ENCODE measurements at regions not wholly inside any gene's neighbourhood (a gene's known extent, or its start where the extent isn't known, plus 50 kb on each side); places are given as distances from the start of the nearest gene placed in this dataset.

DNA sequence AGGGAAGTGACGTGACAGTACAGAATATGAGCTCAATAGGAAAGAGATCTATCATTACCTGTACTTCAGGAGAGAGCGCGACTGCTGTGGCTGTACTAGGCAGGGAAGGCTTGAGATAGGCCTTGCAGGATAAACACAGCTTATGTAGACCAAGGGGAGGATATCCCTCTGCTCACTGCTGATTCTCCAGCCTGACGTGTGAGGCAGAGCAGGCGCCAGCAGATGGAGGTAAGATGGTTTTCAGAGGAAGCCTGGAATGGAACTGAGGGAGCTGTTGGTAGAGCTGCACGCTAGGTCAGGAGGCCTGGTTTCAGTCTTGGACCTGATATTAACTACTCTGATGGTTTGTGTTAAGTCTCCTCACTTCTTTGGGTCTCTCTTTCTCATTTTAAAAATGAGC is 291.4 kb downstream of the YTHDC2 start:
- no peak for DNase-seq

DNA sequence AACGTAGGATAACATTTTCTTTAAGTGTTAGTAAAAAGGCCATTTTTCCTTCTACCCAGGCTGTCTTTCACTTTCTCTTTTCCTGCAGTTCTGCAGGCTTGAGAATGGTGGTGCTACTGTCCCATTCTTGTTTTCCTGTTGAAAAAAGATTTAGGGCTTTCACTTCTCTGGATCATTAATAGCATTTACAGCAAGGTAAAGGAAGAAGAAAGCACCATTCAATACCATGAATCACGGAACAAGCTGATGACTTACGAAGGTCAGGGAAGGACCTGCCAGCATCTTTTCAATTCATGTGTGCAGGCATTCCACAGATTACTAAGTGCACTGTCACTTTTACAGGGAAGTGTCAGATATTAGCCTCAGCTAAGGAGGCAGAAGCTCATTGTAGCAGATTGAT is 292.8 kb downstream of the YTHDC2 start:
- DNase-seq = no peak

DNA sequence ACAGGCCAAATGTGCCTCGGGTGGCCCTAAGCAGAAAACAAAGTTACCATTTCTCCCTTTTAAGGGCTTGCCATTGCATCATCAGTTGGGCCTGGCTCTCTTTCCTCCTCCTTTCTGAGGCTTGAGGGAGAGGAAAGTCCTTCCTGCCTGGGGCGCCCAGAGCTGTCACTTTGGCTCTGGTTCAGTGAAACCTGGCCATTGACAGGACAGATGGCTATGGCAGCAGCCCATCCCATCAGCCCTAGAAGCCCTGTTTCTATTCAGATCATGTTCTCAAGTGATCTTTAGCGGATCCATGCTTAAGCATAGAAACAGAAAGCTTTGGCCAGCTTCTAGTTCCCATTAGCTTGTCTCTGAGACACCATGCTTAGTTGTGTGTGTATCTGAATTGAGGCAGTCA is 293.4 kb downstream of the YTHDC2 start:
- DNase-seq = peak; percentile 74

DNA sequence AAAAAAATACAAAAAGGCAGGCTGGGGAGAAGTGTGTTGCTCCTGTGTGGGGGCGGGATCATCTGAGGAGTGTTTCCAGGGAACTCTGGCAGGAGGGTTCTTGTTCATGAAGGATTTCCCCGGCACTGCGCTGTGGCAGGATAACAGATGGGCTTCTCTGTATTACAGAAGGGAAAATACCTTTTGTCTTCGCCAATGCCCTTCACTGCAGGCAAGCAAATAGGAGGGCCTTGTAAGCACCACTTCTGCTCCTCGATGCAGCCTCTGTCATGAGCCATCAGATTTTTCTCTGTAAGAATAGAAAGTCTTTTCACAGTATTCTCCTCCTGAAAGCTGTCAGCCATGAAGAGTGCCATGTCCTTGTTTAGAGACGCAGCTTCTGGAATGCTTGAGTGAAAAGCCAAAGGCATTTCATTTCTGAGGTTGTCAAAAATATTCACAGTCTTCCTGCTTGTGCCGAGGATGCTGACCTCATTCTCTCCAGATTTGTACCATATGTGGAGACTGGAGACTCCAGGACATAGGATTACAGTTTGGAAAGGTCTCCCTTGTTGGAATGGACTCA is 294.0 kb downstream of the YTHDC2 start:
- DNase-seq = no peak

DNA sequence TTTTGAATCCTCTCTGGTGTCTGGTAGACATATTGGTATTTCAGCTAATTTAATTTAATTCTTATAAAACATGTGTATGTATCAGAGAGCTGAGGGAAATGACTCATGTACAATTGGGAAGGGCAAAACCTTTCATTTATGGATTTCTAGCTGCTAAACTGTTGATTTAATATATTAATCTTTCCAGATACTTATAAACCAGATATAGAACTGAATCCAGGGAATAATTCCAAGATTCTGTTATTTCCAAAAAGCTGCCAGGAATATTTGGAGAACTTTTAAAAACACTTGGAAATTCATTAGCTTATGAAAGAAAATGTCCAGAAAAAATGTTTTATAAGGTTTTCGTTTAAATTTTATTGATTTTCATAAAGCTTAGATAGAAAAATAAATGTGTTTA is 295.5 kb downstream of the YTHDC2 start:
- DNase-seq = no peak

DNA sequence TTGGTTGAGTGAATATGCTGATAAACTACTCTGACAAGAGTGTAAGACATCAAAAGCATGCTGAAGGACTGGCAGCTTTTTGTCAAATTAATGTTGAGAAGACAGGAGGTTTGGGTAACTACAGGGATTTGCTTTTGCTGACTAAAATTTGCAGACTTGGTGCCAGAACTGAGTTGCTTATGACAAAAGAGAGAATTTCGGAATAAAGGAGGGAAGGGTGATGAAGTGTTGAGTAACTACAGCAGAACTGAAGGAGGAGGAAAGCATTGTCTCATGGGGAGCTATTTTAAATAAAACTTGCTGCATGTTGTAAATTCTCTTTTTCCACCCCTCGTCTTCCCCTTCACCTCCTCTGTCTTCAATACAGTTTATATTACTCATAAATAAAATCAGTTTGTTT is 296.1 kb downstream of the YTHDC2 start:
- no peak for DNase-seq

DNA sequence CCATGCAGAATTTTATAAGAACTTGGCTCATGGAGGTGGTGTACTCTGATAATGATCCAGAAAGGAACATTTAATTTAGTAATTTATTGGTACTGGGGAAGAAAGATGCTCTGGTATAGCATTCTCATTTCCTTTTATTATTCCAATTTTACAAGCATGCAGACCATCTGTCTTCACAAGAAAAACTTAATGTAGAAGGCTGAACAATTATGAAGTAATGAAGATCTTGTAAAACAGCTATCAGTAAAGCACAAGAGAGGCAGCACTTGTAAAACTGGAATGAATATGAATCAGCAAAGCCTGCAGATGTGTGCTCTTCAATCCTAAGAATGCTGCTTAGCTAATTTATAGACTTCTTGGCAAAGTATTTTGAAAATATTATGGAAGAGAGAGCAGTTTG is 300.0 kb downstream of the YTHDC2 start:
- DNase-seq = no peak

DNA sequence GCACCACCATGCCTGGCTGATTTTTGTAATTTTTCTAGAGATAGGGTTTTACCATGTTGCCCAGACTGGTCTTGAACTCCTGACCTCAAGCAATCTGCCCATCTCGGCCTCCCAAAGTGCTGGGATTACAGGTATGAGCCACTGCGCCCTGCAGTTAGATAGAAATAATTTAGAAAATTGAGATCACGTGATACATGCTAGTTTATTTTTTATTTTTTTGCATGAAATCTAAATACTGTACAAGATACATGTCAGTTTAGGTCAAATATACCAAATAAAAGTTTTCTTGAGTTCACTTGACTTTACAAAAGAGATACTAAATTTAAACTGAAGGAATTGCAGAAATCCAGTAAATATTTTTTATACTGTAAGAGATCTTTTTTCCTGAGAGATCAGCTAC is 304.2 kb downstream of the YTHDC2 start:
- DNase-seq = no peak

DNA sequence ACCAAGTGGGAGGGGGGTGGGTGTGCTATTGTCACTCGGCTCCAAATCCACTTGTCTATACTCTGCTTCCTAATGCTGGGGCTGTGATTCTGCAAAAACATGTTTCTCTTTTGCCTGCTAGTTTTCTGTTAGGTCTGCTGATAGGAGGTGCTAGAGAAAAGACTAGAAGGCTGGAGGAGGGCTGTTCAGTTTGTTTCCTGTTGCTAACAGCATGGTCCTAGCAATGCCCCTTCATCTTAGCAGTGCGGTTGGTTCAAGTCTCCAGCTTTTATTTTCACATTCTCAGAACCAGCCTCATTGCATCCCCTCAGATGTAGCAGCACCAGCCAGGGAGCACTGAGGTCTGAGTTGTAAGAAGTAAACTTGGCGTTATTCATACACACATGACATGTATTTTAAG is 310.2 kb downstream of the YTHDC2 start:
- no peak for DNase-seq

DNA sequence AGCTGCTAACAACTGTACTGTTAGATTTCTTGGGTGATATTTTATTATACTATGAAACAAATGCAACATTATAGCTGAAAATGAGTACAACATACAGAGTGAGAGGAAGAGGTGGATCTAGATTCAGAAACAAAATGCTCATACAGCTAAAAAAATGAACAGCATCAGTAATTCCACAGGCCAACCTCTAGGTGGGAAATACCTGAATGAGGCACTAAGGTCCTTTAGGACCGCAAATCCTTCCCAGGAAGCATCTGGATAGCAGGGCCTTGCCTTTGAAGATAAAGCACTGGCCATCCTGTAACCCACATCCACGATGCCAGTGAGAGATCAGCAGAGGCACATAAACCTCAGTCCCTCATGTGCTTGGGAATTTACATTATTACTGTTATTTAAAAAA is 310.8 kb downstream of the YTHDC2 start:
- DNase-seq = no peak

DNA sequence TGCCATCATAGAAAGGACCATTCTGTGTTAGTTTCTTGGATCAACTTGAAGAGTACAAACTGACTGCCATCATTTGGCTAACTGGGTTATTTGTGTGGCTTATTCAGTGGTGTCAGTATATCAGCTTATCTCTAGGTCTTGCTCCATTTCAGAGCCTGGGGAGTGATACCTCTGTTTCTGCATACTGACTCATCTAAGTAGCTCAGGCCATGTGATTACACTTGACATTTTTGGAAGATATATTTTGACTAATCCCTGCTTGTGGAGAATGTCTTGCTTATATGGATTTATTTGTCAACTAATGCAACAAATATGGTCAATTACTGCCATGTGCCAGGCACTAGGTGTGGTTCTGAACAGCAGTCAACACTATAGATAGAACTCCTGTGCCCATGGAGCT is 311.7 kb downstream of the YTHDC2 start:
- DNase-seq = no peak

DNA sequence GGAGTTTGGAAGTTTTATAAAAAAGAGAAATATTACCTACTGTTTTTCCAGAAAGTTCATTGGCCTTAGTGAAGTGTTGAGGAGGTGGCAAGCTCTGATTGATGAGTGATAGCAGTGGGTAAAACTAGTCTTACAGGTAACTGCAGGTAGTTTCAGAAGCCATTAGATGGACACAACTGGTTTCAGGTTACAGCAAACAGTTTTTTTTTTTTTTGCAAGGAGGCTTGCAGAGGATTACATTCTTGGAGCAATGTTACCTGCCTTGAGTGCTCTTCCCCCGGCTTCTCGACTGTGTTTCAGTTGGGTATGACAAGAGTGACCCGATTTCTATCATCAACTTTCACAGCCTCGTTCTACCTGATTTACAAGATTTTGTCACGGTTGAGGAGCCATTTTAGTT is 333.4 kb downstream of the YTHDC2 start:
- no peak for DNase-seq

DNA sequence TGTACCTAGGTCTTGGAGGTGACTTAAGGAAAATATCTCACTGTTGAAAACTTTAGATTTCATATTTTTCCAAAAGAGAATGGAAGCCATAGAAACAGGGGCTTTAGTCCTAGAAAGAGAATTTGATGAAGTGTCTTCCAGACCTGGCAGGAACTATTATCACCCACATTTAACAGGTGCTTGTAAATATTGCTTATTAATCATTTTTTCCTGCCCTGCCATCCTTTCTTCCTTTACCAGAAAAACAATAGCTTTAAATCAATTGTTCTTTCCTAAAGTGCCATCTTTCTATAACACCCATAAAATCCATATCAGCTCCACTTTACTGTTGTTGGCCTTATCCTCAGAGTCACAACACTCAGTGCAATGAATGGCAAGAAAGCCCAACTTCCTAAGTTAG is 350.9 kb downstream of the YTHDC2 start:
- DNase-seq = no peak

DNA sequence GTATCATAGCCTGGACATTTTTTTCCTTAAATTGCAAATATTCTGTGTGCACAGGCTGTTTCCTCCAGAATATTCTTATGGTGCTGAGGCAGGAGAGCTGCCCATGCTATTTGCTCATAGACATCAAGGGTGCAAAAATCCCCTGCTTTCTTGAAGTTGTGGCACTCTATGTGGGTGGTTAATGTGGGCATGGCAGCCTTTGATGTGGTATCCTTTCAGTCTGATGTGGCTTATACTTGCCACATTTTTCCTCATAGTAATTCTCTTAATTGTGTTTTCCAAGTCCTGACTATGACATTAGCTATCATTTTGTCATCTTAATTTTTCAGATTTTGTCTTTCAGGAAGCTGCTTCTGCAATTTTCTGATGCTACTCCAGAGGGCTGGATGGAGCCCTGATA is 353.3 kb downstream of the YTHDC2 start:
- no peak for DNase-seq

DNA sequence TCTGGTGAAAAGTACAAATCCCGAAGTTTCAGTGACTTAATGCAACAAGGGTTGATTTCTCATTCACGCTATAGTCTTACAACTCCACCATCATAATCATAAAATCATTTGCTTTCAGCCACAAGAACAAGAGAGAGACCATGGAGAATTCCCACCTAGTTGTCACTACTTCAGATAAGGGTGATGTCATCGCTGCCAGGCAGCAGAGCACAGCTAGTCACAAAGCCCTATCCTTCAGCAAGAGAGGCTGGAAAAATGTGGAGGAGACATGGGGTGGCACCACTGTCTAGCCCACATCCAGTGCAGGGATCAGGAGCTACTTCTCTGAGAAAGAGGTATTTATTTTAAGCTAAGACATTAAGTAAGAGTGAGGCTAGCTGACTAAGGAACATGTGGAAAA is 356.1 kb downstream of the YTHDC2 start:
- no peak for DNase-seq

DNA sequence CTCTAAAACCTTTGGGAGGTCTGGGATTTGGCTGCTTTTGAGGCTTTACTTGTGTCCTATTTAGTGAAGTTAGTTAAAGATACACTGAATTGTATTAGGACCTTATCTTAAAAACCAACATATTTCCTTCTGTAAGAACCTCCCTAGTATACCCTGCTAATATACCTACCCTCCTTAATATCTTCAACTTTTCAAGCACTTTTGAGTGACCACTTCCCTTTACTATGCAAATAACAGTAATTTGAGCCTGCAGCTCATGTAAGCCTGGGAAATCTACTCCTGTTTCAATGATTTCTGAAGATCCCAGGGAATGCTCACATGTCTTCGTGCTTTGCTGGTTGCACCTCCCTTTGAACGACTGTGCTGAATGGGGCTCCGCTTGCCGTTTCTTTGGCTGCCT is 358.5 kb downstream of the YTHDC2 start:
- DNase-seq = no peak

DNA sequence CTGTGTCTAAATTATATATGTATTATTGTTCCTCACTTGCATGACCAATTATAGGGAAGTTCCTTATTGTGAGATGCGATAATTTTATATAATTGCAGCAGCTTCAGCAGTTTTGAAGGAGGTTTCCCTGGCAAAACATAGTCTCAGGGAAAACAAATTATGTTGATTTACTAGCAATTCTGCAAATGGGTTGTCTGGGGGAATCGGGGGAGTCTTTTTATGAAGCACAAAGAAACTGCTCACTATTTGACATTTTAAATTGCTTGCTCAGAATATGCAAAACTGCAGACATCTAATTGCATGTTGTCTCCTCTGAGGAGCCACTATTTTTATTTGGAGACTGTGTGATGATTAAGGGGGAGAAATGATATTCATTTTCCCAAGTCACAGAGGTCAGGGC is 361.6 kb downstream of the YTHDC2 start:
- no peak for DNase-seq

DNA sequence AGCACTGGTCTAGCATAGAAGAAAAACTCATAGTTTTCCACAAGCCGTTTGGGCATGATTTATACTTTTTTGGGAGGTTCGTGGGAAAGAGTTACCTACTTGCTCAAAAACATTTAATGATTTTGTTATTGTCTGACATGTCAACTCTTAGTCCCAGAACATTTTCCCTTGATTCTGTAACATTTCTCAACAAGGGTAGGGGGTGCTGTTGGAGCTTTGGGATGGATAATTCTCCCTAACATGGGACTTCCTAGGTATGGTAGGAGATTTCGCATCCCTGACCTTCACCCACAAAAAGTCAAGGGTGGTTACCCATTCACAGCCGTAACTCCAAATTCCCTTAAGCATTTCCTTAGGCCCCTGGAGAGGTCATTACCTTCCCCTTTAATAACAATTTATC is 378.0 kb downstream of the YTHDC2 start:
- DNase-seq = no peak

DNA sequence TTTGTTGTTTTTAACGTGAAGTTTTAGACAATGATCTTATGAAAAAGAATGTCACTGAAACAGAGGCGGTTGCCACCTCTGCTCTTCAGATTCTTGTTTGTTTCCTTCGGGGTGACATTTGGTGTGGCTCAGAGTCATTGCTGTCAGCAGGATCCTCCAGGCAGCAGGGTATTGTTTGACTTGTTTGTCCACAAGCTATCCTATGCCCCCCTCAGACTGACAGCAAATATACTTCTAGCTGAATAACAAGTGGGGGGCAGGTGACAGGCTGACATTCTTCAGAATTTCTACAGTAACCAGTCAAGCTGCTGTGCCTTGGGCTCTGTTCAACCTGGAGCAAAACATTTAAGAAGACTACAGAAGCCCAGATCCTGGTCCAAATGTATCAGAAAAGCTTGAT is 383.3 kb downstream of the YTHDC2 start:
- DNase-seq = no peak

DNA sequence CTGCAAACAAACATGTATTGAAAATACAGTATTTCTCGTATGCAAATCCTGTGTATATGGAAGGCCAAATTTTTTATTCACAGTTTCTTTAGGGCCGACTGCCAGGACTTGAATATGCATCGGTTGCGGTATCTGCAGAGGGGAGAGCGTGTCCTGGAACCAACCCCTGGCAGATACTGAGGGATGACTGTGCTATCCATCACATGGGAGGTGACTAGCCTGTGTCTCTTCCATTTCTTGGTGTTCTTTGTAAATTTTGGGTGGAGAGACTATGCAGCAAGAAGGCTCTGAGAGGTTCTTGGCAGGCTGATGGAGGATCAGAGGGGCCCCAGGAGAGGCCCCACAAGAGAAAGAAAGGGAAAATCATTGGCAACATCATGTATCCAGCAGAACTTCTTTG is 384.3 kb downstream of the YTHDC2 start:
- no peak for DNase-seq

DNA sequence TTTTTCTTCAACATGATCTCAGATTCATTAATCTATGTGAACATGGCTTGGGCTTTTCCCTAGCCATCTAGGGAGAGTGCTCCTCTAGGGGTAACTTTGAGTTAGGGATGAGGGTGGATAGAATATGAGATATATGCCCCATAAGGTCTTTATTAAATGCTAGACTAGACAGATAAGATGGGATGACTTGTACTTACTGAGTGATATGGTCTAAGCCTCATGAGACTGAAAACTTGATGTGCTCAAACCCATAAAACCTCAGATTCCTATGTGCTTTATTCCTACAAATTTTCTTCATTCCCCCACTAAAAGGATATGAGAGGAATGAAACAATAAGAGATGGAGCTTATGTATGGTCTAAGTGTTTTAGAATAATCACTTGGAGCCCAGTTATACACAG is 386.6 kb downstream of the YTHDC2 start:
- DNase-seq = no peak

DNA sequence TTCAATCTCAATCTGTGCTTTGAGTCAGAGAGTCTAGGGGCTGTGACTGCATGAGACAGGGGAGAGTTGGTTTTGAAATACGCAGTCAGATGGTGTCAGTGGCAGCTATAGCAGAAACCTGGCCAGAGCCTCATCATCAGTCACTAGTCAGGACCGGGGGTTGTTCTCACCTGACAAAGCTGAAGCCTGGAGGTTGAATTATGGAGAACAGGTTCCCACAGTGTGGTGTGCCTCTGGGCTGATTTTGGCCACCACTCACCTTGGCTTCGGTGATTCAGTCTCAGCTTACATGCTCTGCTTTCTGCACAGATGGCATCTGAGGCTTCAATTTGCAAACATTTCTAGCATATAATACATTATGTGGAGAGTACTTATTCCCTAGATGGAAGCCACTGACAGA is 387.3 kb downstream of the YTHDC2 start:
- DNase-seq = no peak

DNA sequence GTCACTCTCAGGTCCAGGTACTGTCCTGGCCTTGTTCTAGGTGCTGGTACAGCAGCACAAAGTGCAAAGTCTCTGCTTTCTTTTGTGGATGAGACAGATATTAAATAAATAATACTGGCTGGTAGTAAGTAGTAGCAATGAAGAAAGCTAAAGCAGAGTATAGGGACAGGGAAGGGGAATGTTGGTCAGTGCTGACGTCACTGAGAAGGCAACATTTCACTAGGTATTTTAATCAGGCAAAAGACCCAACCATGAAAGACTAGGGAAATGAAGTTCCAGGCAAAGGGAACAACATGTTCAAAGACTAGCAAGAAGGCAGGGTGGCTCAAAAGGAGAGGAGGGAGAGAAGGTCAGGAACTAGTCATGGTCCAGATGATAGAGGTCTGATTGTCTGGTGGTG is 388.2 kb downstream of the YTHDC2 start:
- no peak for DNase-seq

DNA sequence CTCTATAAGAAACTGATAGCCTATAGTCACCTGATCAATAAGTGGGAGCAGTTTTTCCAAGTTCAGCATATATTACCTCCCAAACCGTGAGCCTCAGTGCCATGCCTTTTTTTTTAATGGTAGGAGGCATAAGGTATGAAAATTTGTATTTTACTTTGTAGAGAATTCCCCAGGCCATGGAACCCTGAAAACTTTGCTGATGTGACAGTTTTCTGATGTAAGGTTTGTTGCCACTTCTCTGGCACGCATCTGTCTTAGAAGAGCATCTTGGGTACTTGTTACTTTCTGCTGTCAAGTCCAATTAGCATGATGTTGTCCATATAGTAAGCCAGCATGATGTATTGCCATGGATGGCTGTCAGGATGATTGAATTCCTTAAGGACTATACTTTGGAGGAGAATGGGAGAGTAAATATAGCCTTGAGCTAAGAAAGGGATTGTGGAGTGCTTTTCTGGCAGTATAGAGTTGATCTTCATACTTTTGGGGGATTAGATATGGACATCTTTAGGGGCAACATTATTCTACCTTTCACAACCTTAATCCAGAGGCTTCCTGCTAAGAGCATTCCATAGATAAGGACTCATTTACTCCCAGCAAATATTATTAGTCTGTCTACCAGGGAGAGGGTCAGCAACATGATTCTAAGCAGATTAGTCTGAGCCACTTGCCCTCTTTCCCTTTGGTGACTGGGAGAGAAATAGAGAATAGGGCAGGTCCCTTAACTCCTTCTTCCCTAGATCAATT is 389.6 kb downstream of the YTHDC2 start:
- no peak for DNase-seq

DNA sequence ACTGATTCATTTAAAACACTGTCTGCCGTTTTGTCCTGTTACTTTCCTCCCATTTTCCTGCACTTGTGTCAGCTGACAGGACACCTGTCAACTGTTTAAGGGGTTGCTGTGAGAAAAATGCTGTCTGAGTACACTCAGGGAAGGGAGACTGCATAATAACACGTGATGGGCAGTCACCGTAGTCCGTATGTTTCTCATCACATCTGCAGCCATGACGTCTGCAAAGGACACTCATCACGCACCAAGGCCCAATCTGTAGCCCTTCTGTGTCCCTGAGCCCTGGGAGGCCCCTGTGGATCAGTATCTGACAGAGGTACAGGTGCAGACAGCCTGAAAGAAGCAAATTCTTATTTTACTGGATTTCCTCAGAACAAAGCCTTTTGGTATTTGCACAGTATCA is 396.3 kb downstream of the YTHDC2 start:
- no peak for DNase-seq
